Liver (tissue), 8 donors: ENCODE measurements at regions not wholly inside any gene's neighbourhood (a gene's known extent, or its start where the extent isn't known, plus 50 kb on each side); places are given as distances from the start of the nearest gene placed in this dataset.
A peak's percentile ranks its signal among the peaks of the same experiment; 100 is the strongest.
"Not testable (repeated sequence)": the region's sequence is repeated elsewhere in the genome, so short reads cannot be mapped to it uniquely, and the experiment has no call there.

Source experiments
- DNase-seq: peaks from one replicate; pipeline ENCODE4 v3.0.0-alpha.2; 2017; ENCODE audit warnings: low spot score
- H3K27ac ChIP-seq, 2 donors: one replicate each; pipeline ENCODE4 v1.7.0; 2013; ENCODE audit warnings: inconsistent platforms in 2 of 2, low read length in 2 of 2, control low read depth in 1 of 2, low read depth in 1 of 2, mild to moderate bottlenecking in 1 of 2
- H3K27me3 ChIP-seq, 4 donors: one replicate each; pipeline versions ENCODE4 v1.6.1 to v1.7.0; 2013; ENCODE audit warnings: low read length in 3 of 4, inconsistent platforms in 1 of 4, mild to moderate bottlenecking in 1 of 4, moderate library complexity in 1 of 4; ENCODE audit not compliant: control insufficient read depth in 4 of 4, insufficient read depth in 4 of 4
- H3K36me3 ChIP-seq, 4 donors: one replicate each; pipeline versions ENCODE4 v1.6.1 to v1.7.0; 2013; ENCODE audit warnings: low read length in 3 of 4, mild to moderate bottlenecking in 3 of 4, low read depth in 1 of 4, moderate library complexity in 1 of 4; ENCODE audit not compliant: control insufficient read depth in 4 of 4, insufficient read depth in 3 of 4
- H3K4me1 ChIP-seq, 4 donors: one replicate each; pipeline versions ENCODE4 v1.6.1 to v1.7.0; 2013; ENCODE audit warnings: low read length in 3 of 4, mild to moderate bottlenecking in 3 of 4, moderate library complexity in 1 of 4; ENCODE audit not compliant: control insufficient read depth in 4 of 4, insufficient read depth in 4 of 4
- H3K4me3 ChIP-seq, 3 donors: one replicate each; pipeline versions ENCODE4 v1.6.1 to v1.7.0; 2013; ENCODE audit warnings: low read length in 3 of 3, control low read depth in 1 of 3, low read depth in 1 of 3, mild to moderate bottlenecking in 1 of 3
- H3K9ac ChIP-seq, 2 donors: one replicate each; pipeline ENCODE4 v1.7.0; 2013; ENCODE audit warnings: low read length in 2 of 2, mild to moderate bottlenecking in 2 of 2, moderate library complexity in 2 of 2, control low read depth in 1 of 2, low read depth in 1 of 2
- H3K9me3 ChIP-seq, 4 donors: one replicate each; pipeline versions ENCODE4 v1.6.1 to v1.7.0; 2013; ENCODE audit warnings: low read length in 3 of 4; ENCODE audit not compliant: control insufficient read depth in 4 of 4
- ATF3 ChIP-seq: IDR thresholded peaks from 2 replicates; pipeline ENCODE4 v1.6.1; 2016; ENCODE audit warnings: antibody characterized with exemption
- CTCF ChIP-seq: fragments of 150-350 bp; IDR thresholded peaks from 2 replicates; pipeline ENCODE4 v1.5.1; 2017; ENCODE audit warnings: improper control_type of control experiment, low read depth, low read length; ENCODE audit not compliant: missing input control
- FOXA1 ChIP-seq: IDR thresholded peaks from 2 replicates; pipeline ENCODE4 v1.6.1; 2016; ENCODE audit warnings: antibody characterized with exemption
- GABPA ChIP-seq, 2 donors: IDR thresholded peaks in 1 of 2; conservative IDR thresholded peaks in 1 of 2; 2 replicates each; pipeline ENCODE4 v1.6.1; 2016; ENCODE audit warnings: antibody characterized with exemption in 2 of 2, mild to moderate bottlenecking in 1 of 2, moderate library complexity in 1 of 2
- HNF4A ChIP-seq, 2 donors: conservative IDR thresholded peaks; 2 replicates each; pipeline ENCODE4 v1.6.1; 2016; ENCODE audit warnings: antibody characterized with exemption in 2 of 2, mild to moderate bottlenecking in 2 of 2
- HNF4G ChIP-seq: IDR thresholded peaks from 2 replicates; pipeline ENCODE4 v1.6.1; 2016; ENCODE audit warnings: antibody characterized with exemption
- JUND ChIP-seq, 2 donors: IDR thresholded peaks; 2 replicates each; pipeline ENCODE4 v1.6.1; 2016; ENCODE audit warnings: antibody characterized with exemption in 2 of 2
- MAX ChIP-seq: IDR thresholded peaks from 2 replicates; pipeline ENCODE4 v1.6.1; 2016; ENCODE audit warnings: antibody characterized with exemption
- NR2F2 ChIP-seq: IDR thresholded peaks from 2 replicates; pipeline ENCODE4 v1.6.1; 2016; ENCODE audit warnings: antibody characterized with exemption
- RAD21 ChIP-seq, 2 donors: IDR thresholded peaks; 2 replicates each; pipeline ENCODE4 v1.6.1; 2016; ENCODE audit warnings: antibody characterized with exemption in 2 of 2, mild to moderate bottlenecking in 2 of 2
- REST ChIP-seq: IDR thresholded peaks from 2 replicates; pipeline ENCODE4 v1.6.1; 2016; ENCODE audit warnings: antibody characterized with exemption, mild to moderate bottlenecking
- RXRA ChIP-seq, 2 donors: IDR thresholded peaks; 2 replicates each; pipeline ENCODE4 v1.6.1; 2017 to 2018; ENCODE audit warnings: antibody characterized with exemption in 2 of 2, mild to moderate bottlenecking in 1 of 2
- SP1 ChIP-seq: IDR thresholded peaks from 2 replicates; pipeline ENCODE4 v1.6.1; 2018; ENCODE audit warnings: antibody characterized with exemption, mild to moderate bottlenecking
- YY1 ChIP-seq: IDR thresholded peaks from 2 replicates; pipeline ENCODE4 v1.6.1; 2016; ENCODE audit warnings: antibody characterized with exemption, mild to moderate bottlenecking
- WGBS: extraction: QIAGEN DNeasy Blood & Tissue Kit; methylation state at CpG from one replicate; pipeline ENCODE4 v1.1.7; 2013; 5-methylcytosine and 5-hydroxymethylcytosine counted together
- donor health status: healthy.
- donor health status: healthy.
- donor health status: healthy.
- donor health status: healthy.
- donor health status: healthy.

GRCh38 chrX:55165026-55165425, 55.1 kb upstream of the PAGE5 start:
- not testable (repeated sequence) for DNase-seq, H3K27me3 ChIP-seq, H3K9me3 ChIP-seq, H3K4me3 ChIP-seq, H3K4me1 ChIP-seq, H3K36me3 ChIP-seq, H3K9ac ChIP-seq, H3K27ac ChIP-seq
- WGBS: 87% methylated on average over 4 of the region's 4 CpGs

- no peaks in the 10 kb centered on the region for H3K4me1 ChIP-seq
- H3K9ac ChIP-seq: no peak overlapping the region
- DNase-seq: no peak
- no peaks in the 10 kb centered on the region for H3K9me3 ChIP-seq
- H3K4me3 ChIP-seq: no peak overlapping the region
- H3K36me3 ChIP-seq: no peaks in the 10 kb centered on the region
- TF ChIP-seq REST (no peak), JUND (IDR thresholded peaks at IDR 0.05) (no peak), RXRA (IDR thresholded peaks at IDR 0.05) (peak; percentile 14 to 18), MAX (no peak), HNF4G (no peak), NR2F2 (no peak), GABPA (IDR thresholded peaks at IDR 0.05 in 1 of 2, conservative IDR thresholded peaks at IDR 0.05 in 1 of 2) (peak in 1 of 2 donors; percentile 73), CTCF (no peak), FOXA1 (no peak), ATF3 (no peak), YY1 (no peak), SP1 (no peak), HNF4A (conservative IDR thresholded peaks at IDR 0.05) (no peak), RAD21 (IDR thresholded peaks at IDR 0.05) (peak; percentile 18 to 41)
- 56% methylated on average over 3 of the region's 3 CpGs for WGBS
- no peaks in the 10 kb centered on the region for H3K27me3 ChIP-seq
- no peak overlapping the region for H3K27ac ChIP-seq
These were observed 52.9 kb upstream of the PAGE5 start for GRCh38 chrX:55167124-55167803.
